Keratinocyte (primary cell): ENCODE measurements at regions not wholly inside any gene's neighbourhood (a gene's known extent, or its start where the extent isn't known, plus 50 kb on each side); places are given as distances from the start of the nearest gene placed in this dataset.

Experiments
- DNase-seq: peaks from one replicate; pipeline ENCODE4 v3.0.0-alpha.2; 2011; ENCODE audit warnings: low read depth, missing footprints, low spot score
- FAIRE-seq: peaks from 2 replicates; lab custom pipeline; 2011; peaks lifted over from hg19 to GRCh38; lab: Jason Lieb, UNC
- H2AFZ ChIP-seq: 2 replicates; pipeline ENCODE4 v1.6.0; 2012; ENCODE audit warnings: low read length, control low read depth, inconsistent platforms; ENCODE audit not compliant: control insufficient read depth
- H3K27ac ChIP-seq: 2 replicates; pipeline ENCODE4 v1.5.1; 2011; ENCODE audit warnings: low read length; ENCODE audit not compliant: control insufficient read depth, insufficient read depth
- H3K27me3 ChIP-seq: 3 replicates; pipeline ENCODE4 v1.6.0; 2011; ENCODE audit warnings: low read length; ENCODE audit not compliant: control insufficient read depth, insufficient read depth; ENCODE audit errors: extremely low read depth
- H3K36me3 ChIP-seq, 2 experiments: 2 replicates in 1 of 2; 3 replicates in 1 of 2; pipeline ENCODE4 v1.5.1; 2011; ENCODE audit warnings: low read length in 2 of 2, mild to moderate bottlenecking in 1 of 2; ENCODE audit not compliant: control insufficient read depth in 2 of 2, insufficient read depth in 2 of 2; ENCODE audit errors: extremely low read depth in 1 of 2
- H3K4me1 ChIP-seq: 3 replicates; pipeline ENCODE4 v1.5.1; 2011; ENCODE audit warnings: low read length; ENCODE audit not compliant: control insufficient read depth, insufficient read depth; ENCODE audit errors: extremely low read depth
- H3K4me2 ChIP-seq: 3 replicates; pipeline ENCODE4 v1.6.0; 2011; ENCODE audit warnings: low read depth, low read length; ENCODE audit not compliant: control insufficient read depth, insufficient read depth; ENCODE audit errors: extremely low read depth
- H3K4me3 ChIP-seq, 3 experiments: fragments of 200-600 bp in 1 of 3; sonication (generic) in 1 of 3; 2 replicates in 2 of 3; 3 replicates in 1 of 3; pipeline ENCODE4 v1.5.1; 2011 to 2016; ENCODE audit warnings: low read length in 3 of 3, mild to moderate bottlenecking in 3 of 3, control low read depth in 2 of 3, inconsistent platforms in 1 of 3, low read depth in 1 of 3, mixed read lengths in 1 of 3, mixed run types in 1 of 3, moderate library complexity in 1 of 3; ENCODE audit not compliant: control insufficient read depth in 2 of 3, insufficient read depth in 2 of 3; ENCODE audit errors: extremely low read depth in 1 of 3
- H3K79me2 ChIP-seq: 2 replicates; pipeline ENCODE4 v1.6.0; 2012; ENCODE audit warnings: low read length; ENCODE audit not compliant: control insufficient read depth, insufficient read depth
- H3K9ac ChIP-seq: 3 replicates; pipeline ENCODE4 v1.6.0; 2011; ENCODE audit warnings: low read length; ENCODE audit not compliant: control insufficient read depth, insufficient read depth; ENCODE audit errors: extremely low read depth
- H3K9me1 ChIP-seq: 3 replicates; pipeline ENCODE4 v1.6.0; 2011; ENCODE audit warnings: low read length; ENCODE audit not compliant: control insufficient read depth, insufficient read depth; ENCODE audit errors: extremely low read depth
- H3K9me3 ChIP-seq: 2 replicates; pipeline ENCODE4 v1.5.1; 2012; ENCODE audit warnings: low read depth, low read length; ENCODE audit not compliant: control insufficient read depth
- H4K20me1 ChIP-seq: 3 replicates; pipeline ENCODE4 v1.6.0; 2011; ENCODE audit warnings: low read length; ENCODE audit not compliant: control insufficient read depth, insufficient read depth; ENCODE audit errors: extremely low read depth
- CTCF ChIP-seq, 3 experiments: IDR thresholded peaks in 1 of 3; conservative IDR thresholded peaks in 1 of 3; optimal IDR thresholded peaks in 1 of 3; 2 replicates in 2 of 3; 3 replicates in 1 of 3; pipeline versions ENCODE3 to v1.5.1; 2011; ENCODE audit warnings: low read length in 3 of 3, mild to moderate bottlenecking in 3 of 3, moderate library complexity in 2 of 3, control low read depth in 1 of 3, inconsistent platforms in 1 of 3; ENCODE audit not compliant: insufficient read depth in 2 of 3; ENCODE audit errors: extremely low read depth in 1 of 3
- EZH2 ChIP-seq: IDR thresholded peaks from one replicate; pipeline ENCODE4 v1.6.1; 2012; ENCODE audit warnings: inconsistent platforms, mild to moderate bottlenecking, low read length, moderate library complexity
- dilution Hi-C: fragments of 300-500 bp; cut with MboI; formaldehyde crosslinking; loops from one replicate; pipeline ENCODE4 v1.7.0; 2020; ENCODE audit warnings: low sequenced_read_pairs; ENCODE audit not compliant: extremely low pct_ligation_motif_present

- Histone ChIP-seq H2AFZ (no peak overlapping the region), H4K20me1 (no peaks in the 10 kb centered on the region), H3K9ac (no peak overlapping the region), H3K36me3 (no peaks in the 10 kb centered on the region), H3K9me3 (no peaks in the 10 kb centered on the region), H3K79me2 (no peaks in the 10 kb centered on the region), H3K4me2 (no peak overlapping the region), H3K9me1 (no peaks in the 10 kb centered on the region), H3K27ac (no peak overlapping the region), H3K4me3 (no peak overlapping the region), H3K27me3 (peaks cover 44% of the 10 kb centered on the region), H3K4me1 (no peaks in the 10 kb centered on the region)
- dilution Hi-C loops = no loop called here
- FAIRE-seq (no peak), DNase-seq (no peak)
- TF ChIP-seq EZH2 (no peak), CTCF (optimal IDR thresholded peaks at IDR 0.05 in 1 of 3, IDR thresholded peaks at IDR 0.05 in 1 of 3, conservative IDR thresholded peaks at IDR 0.05 in 1 of 3; ENCODE audit: extremely low read depth in 1 of 3, insufficient read depth in 2 of 3, low read length in 3 of 3) (no peak)
These were observed 102.4 kb upstream of the CDH4 start for GRCh38 chr20:61149636-61150035.

GRCh38 chr20:61157301-61157700 is 94.8 kb upstream of the CDH4 start:
- Histone ChIP-seq H3K36me3 (no peaks in the 10 kb centered on the region), H3K4me2 (no peak overlapping the region), H4K20me1 (no peaks in the 10 kb centered on the region), H3K9me3 (no peaks in the 10 kb centered on the region), H3K27ac (no peak overlapping the region), H3K9ac (no peak overlapping the region), H3K79me2 (no peaks in the 10 kb centered on the region), H3K27me3 (peaks cover 59% of the 10 kb centered on the region), H3K9me1 (no peaks in the 10 kb centered on the region), H2AFZ (no peak overlapping the region), H3K4me1 (no peaks in the 10 kb centered on the region), H3K4me3 (no peak overlapping the region)
- dilution Hi-C loops = no loop called here
- FAIRE-seq = no peak
- TF ChIP-seq CTCF (optimal IDR thresholded peaks at IDR 0.05 in 1 of 3, IDR thresholded peaks at IDR 0.05 in 1 of 3, conservative IDR thresholded peaks at IDR 0.05 in 1 of 3; ENCODE audit: extremely low read depth in 1 of 3, insufficient read depth in 2 of 3, low read length in 3 of 3) = no peak
- no peak for DNase-seq
